ENCODE measurements at regions not wholly inside any gene's neighbourhood (a gene's known extent, or its start where the extent isn't known, plus 50 kb on each side); places are given as distances from the start of the nearest gene placed in this dataset.

DNA sequence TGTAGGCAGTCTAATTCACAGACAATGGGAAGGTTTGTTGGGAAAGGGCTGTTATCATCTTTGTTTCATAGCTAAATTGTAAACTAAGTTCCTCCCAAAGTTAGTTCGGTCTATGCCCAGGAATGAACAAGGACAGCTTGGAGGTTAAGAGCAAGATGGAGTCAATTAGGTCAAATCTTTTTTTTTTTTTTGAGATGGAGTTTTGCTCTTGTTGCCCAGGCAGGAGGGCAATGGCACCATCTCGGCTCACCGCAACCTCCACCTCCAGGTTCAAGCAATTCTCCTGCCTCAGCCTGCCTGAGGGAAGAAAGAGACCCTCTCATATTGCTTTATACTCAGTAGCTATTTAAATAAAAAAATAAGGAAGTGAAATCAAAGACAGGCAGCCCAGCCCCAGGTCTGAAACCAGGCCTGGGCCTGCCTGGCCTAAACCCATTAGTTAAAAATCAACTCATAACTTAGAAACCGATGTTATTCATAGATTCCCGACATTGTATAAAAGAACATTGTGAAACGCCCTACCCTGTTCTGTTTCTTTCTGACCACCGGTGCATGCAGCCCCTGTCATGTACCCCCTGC, 297.4 kb upstream of the SGCG start:
- TF ChIP-seq POLR2AphosphoS5 (IDR thresholded peaks at IDR 0.05) (no peak), POLR2A (IDR thresholded peaks at IDR 0.05) (no peak), EP300 (IDR thresholded peaks at IDR 0.05) (no peak)

Data from gastroesophageal sphincter (tissue), 2 donors.